ENCODE measurements at regions not wholly inside any gene's neighbourhood (a gene's known extent, or its start where the extent isn't known, plus 50 kb on each side); places are given as distances from the start of the nearest gene placed in this dataset.

DNA sequence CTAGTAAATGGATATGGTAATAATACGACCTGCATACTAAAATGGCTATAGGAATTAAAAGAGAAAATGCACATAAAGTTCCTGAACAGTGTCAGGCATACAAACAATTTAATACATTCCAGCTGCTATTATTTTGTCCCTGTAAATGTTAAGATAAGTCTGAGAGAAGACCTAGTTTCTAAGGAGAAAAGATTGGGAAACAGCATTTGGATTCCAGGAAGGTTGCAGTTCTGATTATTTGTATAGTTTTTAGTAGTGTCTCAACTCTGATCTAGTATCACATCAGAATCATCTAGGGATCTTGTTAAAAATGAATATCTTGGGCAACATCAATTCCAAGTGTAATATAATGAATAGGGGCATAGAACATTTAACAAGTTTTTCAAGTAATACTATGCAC, 905.7 kb downstream of the NSUN3 start:
- TF ChIP-seq ZFX (IDR thresholded peaks at IDR 0.05), result no peak
- TF ChIP-seq, protein P1, sequence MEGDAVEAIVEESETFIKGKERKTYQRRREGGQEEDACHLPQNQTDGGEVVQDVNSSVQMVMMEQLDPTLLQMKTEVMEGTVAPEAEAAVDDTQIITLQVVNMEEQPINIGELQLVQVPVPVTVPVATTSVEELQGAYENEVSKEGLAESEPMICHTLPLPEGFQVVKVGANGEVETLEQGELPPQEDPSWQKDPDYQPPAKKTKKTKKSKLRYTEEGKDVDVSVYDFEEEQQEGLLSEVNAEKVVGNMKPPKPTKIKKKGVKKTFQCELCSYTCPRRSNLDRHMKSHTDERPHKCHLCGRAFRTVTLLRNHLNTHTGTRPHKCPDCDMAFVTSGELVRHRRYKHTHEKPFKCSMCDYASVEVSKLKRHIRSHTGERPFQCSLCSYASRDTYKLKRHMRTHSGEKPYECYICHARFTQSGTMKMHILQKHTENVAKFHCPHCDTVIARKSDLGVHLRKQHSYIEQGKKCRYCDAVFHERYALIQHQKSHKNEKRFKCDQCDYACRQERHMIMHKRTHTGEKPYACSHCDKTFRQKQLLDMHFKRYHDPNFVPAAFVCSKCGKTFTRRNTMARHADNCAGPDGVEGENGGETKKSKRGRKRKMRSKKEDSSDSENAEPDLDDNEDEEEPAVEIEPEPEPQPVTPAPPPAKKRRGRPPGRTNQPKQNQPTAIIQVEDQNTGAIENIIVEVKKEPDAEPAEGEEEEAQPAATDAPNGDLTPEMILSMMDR (conservative IDR thresholded peaks at IDR 0.05), result no peak
- no peak overlapping the region for H3K27ac ChIP-seq

DNA sequence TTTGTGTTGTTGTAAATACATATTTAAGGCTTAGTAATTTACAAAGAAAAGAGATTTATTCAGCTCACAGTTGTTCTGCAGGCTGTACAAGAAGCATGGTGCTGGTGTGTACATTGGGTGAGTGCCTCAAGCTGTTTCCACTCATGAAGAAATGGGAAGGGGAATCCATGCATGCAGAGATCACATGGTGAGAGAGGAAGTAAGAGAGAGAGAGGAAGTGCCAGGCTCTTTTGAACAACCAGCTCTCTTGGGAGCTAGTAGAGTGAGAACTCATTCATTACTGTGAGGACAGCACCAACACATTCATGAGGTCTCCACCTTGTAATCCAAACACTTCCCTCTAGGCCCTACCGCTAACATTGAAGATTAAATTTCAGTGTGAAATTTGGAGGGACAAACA, 909.2 kb downstream of the NSUN3 start:
- TF ChIP-seq ZFX (IDR thresholded peaks at IDR 0.05), result no peak
- TF ChIP-seq, protein P1 (conservative IDR thresholded peaks at IDR 0.05), result no peak
- no peak overlapping the region for H3K27ac ChIP-seq

DNA sequence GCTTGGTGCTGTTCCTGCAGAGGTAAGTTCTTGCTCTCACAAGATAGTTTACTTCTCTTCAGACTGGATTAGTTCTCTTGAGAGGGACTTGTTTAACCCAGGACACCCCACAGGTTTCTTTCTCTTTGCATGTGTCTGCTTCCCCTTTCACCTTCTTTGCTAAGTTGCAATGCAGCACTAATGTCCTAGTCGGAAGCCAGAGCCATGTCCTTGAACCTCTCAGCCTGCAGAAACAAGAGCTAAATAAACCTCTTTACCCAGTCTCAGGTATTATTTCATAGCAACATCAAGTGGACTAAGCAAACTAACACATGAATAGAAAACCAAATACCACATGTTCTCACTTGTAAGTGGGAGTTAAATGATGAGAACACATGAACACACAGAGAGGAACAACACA, 915.2 kb downstream of the NSUN3 start:
- TF ChIP-seq, protein P1 (conservative IDR thresholded peaks at IDR 0.05), result no peak
- no peak for TF ChIP-seq ZFX (IDR thresholded peaks at IDR 0.05)
- no peak overlapping the region for H3K27ac ChIP-seq

DNA sequence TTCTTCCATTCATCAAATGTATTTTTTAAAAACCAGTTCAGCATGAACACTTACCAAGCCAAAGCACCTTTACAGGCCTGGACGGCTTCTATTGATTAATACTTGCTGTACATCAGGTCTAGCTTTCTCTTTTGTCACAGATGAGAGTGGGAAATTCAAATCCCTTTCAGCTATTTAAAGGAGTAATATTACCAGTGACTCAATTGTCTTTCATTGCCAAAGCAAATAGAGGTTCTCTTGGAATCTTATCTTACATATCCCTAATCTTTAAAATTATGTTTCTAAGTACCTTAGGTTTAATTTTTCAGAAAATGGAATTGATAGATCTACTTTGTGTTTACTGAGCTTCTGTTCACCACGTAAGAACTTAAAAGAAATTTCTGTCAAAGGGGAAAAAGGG, 922.9 kb downstream of the NSUN3 start:
- TF ChIP-seq, protein P1 (conservative IDR thresholded peaks at IDR 0.05), result no peak
- no peak for TF ChIP-seq ZFX (IDR thresholded peaks at IDR 0.05)
- H3K27ac ChIP-seq, result no peak overlapping the region

DNA sequence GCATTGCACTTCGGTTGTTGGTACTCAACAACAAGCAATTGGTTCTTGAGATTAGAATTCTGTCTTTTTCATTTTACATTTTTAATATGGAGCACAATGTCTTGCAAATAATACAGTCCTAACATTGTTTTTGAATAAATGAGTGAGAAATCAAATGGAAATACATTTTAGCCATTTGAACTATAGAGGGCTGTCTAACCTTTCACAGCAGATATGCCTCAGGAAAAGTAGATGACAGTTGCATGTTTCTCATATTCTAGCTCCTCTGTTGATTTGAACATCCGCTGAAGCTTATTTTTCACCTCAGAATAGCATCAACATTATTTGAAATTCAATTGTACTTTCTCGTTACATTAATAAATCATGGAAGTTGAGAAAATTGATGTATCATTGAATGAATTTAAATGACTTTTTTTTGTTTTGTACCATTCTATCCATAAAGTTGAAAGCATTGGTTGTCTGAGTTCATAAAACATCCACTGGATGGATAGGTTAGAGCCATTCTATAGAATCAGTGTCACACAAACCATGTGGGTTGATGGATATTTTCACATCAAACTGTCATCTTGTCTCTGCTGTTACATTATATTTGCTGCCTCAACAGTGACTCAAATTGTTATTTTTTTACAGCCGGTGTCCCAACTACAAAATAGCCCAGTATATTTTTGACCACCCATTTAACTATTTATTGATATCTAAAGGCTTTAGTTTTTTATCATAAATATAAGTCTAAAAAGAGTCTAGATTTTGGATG, 928.3 kb downstream of the NSUN3 start:
- TF ChIP-seq, protein P1 (conservative IDR thresholded peaks at IDR 0.05), result peak; percentile 28
- no peak for TF ChIP-seq ZFX (IDR thresholded peaks at IDR 0.05)
- H3K27ac ChIP-seq, result no peak overlapping the region

DNA sequence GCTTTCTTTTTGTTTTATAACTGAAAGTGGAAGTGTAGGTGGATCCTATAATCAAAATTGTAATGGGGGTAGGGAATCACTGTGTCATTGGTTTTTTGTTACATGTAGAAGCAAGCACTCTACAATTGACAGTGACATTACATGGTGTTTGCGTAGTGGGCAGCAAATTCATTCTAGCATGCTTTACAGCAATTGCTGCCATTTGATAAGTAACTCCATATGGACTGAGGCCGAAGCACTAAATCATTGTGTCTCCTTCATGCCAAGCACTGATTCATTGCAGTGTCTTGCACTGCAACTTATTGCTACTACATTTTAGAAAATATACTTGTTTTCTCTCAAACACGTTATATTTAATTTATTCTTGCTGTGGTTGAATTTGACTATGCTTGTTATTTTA, 933.9 kb downstream of the NSUN3 start:
- TF ChIP-seq, protein P1 (conservative IDR thresholded peaks at IDR 0.05), result no peak
- TF ChIP-seq ZFX (IDR thresholded peaks at IDR 0.05), result no peak
- no peak overlapping the region for H3K27ac ChIP-seq

DNA sequence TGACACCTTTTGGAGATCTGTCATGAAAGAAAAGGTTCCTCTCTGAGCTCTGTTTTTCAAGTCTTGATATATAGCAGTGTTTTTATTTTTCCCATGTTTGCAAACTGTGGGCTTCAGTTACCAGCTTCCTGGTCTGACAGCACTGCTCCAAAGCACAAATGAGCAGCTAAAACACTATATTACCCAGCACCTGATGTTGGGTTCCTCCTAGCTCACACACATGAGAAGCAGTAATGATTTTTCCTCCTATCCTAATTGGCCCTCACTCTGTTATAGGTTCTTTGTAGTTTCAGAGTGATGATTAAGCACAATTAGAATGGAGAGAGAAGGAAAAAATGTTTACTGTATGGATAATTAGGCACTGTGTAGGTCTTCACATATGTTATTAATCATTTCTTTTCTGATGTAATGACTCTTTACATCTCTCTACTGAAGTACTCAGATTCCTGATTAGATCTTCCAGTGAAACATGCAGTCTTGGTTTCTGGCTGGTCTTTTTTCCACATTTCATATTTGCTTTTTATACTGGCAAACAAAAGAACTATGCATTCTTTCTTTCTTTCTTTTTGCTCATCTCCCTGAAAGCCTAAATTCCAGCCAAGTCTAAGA, 939.7 kb downstream of the NSUN3 start:
- H3K27ac ChIP-seq, result no peak overlapping the region
- TF ChIP-seq, protein P1 (conservative IDR thresholded peaks at IDR 0.05), result no peak
- no peak for TF ChIP-seq ZFX (IDR thresholded peaks at IDR 0.05)

Measured in C4-2B (cell line).